GM21723 (cell line): ENCODE measurements at regions not wholly inside any gene's neighbourhood (a gene's known extent, or its start where the extent isn't known, plus 50 kb on each side); places are given as distances from the start of the nearest gene placed in this dataset.
"Not testable (repeated sequence)": the region's sequence is repeated elsewhere in the genome, so short reads cannot be mapped to it uniquely, and the experiment has no call there.

ENCODE experiments used
- ATAC-seq: cut with Tn5 transposase; IDR thresholded peaks from one replicate; pipeline ENCODE4 v1.9.1; 2021; ENCODE audit warnings: mild to moderate bottlenecking, moderate library complexity; ENCODE audit not compliant: unreplicated experiment

DNA sequence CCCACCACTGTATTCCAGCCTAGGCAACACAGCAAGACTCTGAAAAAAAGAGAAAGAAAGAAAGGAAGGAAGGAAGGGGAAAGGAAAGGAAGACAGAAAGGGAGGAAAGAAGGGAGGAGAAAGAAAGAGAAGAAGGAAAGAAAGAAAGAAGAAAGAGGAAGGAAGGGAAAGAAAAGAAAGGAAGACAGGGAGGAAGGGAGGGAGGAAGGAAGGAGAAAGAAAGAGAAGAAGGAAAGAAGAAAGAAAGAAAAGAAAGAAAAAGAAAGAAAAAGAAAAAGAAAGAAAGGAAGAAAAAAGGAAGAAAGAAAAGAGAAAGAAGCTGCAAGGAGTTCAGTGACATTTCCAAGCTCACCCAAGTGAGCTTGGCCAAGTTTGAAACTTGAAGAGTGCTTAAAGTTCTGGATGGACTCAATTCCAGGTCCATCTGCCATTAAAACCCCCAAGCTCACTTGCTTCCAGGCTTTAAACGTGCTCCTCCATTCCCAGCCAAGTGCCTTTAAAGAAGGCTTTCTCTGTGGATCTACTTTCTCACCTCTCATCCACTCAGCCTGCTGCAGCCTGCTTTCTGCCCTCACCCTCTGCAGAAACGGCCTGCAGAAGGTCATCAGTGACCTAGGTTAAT is 101.5 kb downstream of the VCPKMT start:
- no peak for ATAC-seq

- ATAC-seq = no peak
Observed at GRCh38 chr14:50015716-50016115, 100.7 kb downstream of the VCPKMT start.

GRCh38 chr14:50018201-50018932 is 98.0 kb downstream of the VCPKMT start:
- ATAC-seq = no peak

- no peak for ATAC-seq
Observed at GRCh38 chr14:50018933-50019210, 97.5 kb downstream of the VCPKMT start.

DNA sequence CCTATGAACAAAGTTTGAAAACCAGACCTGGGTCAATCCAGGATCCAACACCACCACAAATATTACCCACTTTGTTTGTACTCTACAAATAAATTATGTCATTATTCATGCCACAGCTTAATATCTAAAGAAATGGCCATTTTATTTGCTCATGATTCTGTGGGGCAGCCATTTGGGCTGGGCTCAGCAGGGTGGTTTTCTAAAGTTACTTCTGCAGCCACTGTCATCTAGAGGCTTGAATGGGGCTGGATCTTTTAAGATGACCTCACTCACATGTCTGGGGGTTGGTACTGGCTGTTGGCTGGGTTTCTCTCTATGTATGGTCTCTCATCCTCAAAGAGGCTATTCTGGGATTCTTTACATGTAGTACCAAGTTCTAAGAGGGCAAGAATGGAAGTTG is 96.2 kb downstream of the VCPKMT start:
- ATAC-seq = no peak

- ATAC-seq = no peak
Observed at GRCh38 chr14:50020799-50021198, 95.6 kb downstream of the VCPKMT start.

- no peak for ATAC-seq
Observed at GRCh38 chr14:50021261-50022031, 94.9 kb downstream of the VCPKMT start.

GRCh38 chr14:50022661-50023060 is 93.7 kb downstream of the VCPKMT start:
- ATAC-seq = no peak

- no peak for ATAC-seq
Observed at GRCh38 chr14:50023671-50024490, 92.5 kb downstream of the VCPKMT start.

GRCh38 chr14:50025073-50025472 is 91.3 kb downstream of the VCPKMT start:
- no peak for ATAC-seq

DNA sequence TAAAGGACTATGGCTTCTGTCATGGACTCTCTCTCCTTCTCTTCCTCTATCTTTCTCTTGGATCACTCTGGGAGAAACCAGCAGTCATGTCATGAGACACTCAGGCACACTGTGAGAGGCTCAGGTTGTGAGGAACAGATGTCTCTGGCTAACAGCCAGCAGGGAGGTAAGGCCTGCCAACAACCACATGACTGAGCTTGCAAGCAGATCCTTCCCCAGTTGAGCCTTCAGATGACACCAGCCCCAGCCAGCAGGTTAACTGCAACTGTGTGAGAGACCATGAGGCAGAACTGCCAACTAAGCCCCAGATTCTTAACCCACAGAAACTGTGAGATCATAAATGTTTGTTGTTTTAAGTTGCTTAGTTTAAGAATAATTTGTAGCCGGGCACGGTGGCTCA is 90.6 kb downstream of the VCPKMT start:
- ATAC-seq = no peak

GRCh38 chr14:50026396-50026795 is 90.0 kb downstream of the VCPKMT start:
- ATAC-seq = no peak

DNA sequence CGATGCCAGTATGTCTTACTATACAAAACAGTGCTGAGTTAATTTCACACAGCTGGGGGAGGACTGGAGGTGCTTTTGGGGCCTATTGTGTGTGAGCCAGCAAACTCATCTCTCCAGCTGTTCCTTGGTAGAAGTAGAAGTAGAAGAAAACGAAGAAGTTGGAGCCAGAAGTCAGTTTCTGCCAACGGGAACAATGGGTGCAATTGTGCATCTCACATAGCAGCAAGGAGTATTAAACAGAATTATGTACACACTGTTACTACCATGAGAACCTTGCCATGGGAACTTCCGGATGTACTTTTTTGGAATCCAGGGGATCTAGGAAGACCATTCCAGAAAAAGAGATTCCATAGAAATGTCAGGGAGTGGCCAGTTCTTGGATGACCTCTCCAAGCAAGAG is 88.6 kb downstream of the VCPKMT start:
- ATAC-seq = no peak

DNA sequence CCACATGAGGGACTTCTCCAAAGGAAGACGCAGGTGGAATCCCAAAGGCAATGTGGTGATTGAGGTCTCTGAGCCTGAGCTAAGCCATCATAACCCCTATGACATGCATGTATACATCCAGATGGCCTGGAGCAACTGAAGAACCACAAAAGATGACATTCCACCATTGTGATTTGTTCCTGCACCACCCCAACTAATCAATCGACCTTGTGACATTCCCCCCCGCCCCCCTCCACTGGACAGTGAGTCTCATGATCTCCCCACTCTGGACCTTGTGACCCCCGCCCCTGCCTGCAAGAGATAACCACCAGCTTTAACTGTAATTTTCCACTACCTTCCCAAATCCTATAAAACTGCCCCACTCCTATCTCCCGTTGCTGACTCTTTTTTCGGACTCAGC is 87.9 kb downstream of the VCPKMT start:
- no peak for ATAC-seq

DNA sequence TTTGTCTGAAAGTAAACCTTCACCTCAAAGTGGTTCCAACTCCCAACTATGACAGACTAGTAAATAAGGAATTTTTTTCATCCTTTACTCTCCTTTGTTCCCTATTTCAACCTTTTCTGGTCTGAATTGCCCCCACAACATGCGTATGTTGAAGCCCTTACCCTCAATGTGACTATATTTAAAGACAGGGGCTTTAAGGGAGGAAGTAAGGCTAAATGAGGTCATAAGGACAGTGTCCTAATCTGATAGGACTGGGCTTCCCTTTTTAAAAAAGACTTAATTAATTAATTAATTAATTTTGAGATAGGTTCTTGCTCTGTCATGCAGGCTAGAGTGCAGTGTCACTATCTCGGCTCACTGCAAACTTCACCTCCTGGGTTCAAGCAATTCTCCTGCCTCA is 86.3 kb downstream of the VCPKMT start:
- ATAC-seq = no peak

- ATAC-seq = not testable (repeated sequence)
Observed at GRCh38 chr14:50030911-50031310, 85.5 kb downstream of the VCPKMT start.

GRCh38 chr14:50031602-50032313 is 84.6 kb downstream of the VCPKMT start:
- no peak for ATAC-seq

DNA sequence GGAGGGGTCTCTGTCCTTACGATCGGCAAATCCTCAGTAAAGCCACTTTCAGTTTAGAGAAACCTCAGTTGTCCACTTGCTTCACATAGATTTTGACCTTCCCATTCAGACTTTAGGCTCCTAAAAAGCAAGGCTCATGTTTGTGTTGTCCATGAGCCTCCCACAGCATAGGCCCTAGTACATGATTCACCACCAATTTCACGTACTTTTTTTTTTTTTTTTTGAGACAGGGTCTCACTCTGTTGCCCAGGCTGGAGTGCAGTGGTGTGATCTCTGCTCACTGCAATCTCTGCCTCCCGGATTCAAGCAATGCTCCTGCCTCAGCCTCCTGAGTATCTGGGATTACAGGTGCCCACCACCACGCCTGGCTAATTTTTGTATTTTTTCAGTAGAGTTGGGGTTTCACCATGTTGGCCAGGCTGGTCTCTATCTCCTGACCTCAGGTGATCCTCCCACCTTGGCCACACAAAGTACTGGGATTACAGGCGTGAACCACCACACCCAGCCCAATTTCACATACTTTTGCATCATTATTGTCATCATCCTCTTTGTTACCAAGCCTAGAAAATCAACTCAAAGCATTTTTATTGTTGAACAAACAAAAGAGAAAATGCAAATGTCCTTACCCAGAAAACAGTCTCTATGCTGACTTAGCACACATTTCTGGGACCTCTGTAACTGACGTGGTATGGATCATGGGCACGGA is 83.8 kb downstream of the VCPKMT start:
- ATAC-seq = not testable (repeated sequence)

- ATAC-seq = no peak
Observed at GRCh38 chr14:50035214-50035613, 81.2 kb downstream of the VCPKMT start.

DNA sequence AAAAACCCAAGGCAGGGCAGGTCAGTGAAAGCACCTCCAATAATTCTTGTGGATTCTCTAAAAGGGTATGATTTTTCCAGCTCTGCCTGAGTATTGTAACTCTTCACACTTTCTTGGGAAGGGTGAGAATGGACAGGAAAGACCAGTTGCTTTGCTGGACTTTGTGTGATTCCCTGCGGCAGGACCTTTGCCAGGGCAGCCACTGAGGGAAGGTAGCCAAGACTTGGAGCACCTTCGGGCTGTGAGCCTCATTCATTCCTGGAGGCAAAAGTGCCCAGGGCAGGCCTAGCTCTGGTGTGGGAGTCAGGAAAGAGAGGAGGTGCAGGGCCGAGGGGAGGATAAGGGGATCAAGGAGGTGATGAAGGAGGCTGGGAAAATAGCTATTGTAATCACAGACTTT is 80.2 kb downstream of the VCPKMT start:
- no peak for ATAC-seq
